GM23248 (cell line): ENCODE measurements at regions not wholly inside any gene's neighbourhood (a gene's known extent, or its start where the extent isn't known, plus 50 kb on each side); places are given as distances from the start of the nearest gene placed in this dataset.

Source experiments
- DNase-seq: peaks from one replicate; pipeline ENCODE4 v3.0.0-alpha.2; 2015
- H2AFZ ChIP-seq: fragments of 200-600 bp; sonication (generic); 2 replicates; pipeline ENCODE4 v1.6.1; 2016; ENCODE audit warnings: antibody characterized with exemption
- H3F3A ChIP-seq: fragments of 200-600 bp; sonication (generic); 2 replicates; pipeline ENCODE4 v1.6.1; 2016; ENCODE audit warnings: mild to moderate bottlenecking, antibody characterized with exemption, mixed run types; ENCODE audit not compliant: insufficient read depth
- H3K27ac ChIP-seq: fragments of 200-600 bp; sonication (generic); 2 replicates; pipeline ENCODE4 v1.5.1; 2016; ENCODE audit warnings: mild to moderate bottlenecking
- H3K27me3 ChIP-seq: fragments of 200-600 bp; sonication (generic); replicated peaks from 2 replicates; pipeline ENCODE4 v1.6.1; 2016; ENCODE audit warnings: mild to moderate bottlenecking; ENCODE audit not compliant: insufficient read depth
- H3K36me3 ChIP-seq: fragments of 200-600 bp; sonication (generic); 2 replicates; pipeline ENCODE4 v1.6.1; 2016; ENCODE audit warnings: low read depth, mild to moderate bottlenecking
- H3K4me1 ChIP-seq: fragments of 200-600 bp; sonication (generic); 2 replicates; pipeline ENCODE4 v1.6.1; 2016; ENCODE audit warnings: mild to moderate bottlenecking; ENCODE audit not compliant: insufficient read depth
- H3K4me2 ChIP-seq: fragments of 200-600 bp; sonication (generic); one replicate; pipeline ENCODE4 v1.6.1; 2016; ENCODE audit warnings: mild to moderate bottlenecking; ENCODE audit not compliant: unreplicated experiment
- H3K4me3 ChIP-seq: fragments of 200-600 bp; sonication (generic); 2 replicates; pipeline ENCODE4 v1.5.1; 2016; ENCODE audit warnings: mild to moderate bottlenecking
- H3K79me2 ChIP-seq: fragments of 200-600 bp; sonication (generic); 2 replicates; pipeline ENCODE4 v1.6.1; 2016; ENCODE audit warnings: mild to moderate bottlenecking; ENCODE audit not compliant: insufficient read depth
- H3K9ac ChIP-seq: fragments of 200-600 bp; sonication (generic); 2 replicates; pipeline ENCODE4 v1.6.1; 2016; ENCODE audit warnings: mild to moderate bottlenecking
- H3K9me2 ChIP-seq: fragments of 200-600 bp; sonication (generic); 2 replicates; pipeline ENCODE4 v1.6.1; 2016; ENCODE audit warnings: mixed run types, mild to moderate bottlenecking, moderate library complexity; ENCODE audit not compliant: insufficient read depth
- H3K9me3 ChIP-seq: fragments of 200-600 bp; sonication (generic); one replicate; pipeline ENCODE4 v1.6.1; 2017; ENCODE audit warnings: low read depth
- H4K20me1 ChIP-seq: fragments of 200-600 bp; sonication (generic); 2 replicates; pipeline ENCODE4 v1.6.0; 2016; ENCODE audit not compliant: insufficient read depth
- EZH2 ChIP-seq: fragments of 200-600 bp; sonication (generic); IDR thresholded peaks from 2 replicates; pipeline ENCODE4 v1.6.1; 2018; ENCODE audit warnings: antibody characterized with exemption, mild to moderate bottlenecking; ENCODE audit not compliant: insufficient read depth, poor library complexity, severe bottlenecking
- EZH2phosphoT487 ChIP-seq: fragments of 200-600 bp; sonication (generic); IDR thresholded peaks from 2 replicates; pipeline ENCODE4 v1.6.1; 2018; ENCODE audit warnings: antibody characterized with exemption, moderate library complexity, mild to moderate bottlenecking, low read depth; ENCODE audit not compliant: insufficient read depth
- WGBS, 2 experiments: methylation state at CpG; one replicate each; pipeline ENCODE4 v1.1.6; 2015 to 2017; ENCODE audit warnings: low lambda C conversion rate in 2 of 2, low coverage in 1 of 2; ENCODE audit errors: missing lambda C conversion rate in 2 of 2; 5-methylcytosine and 5-hydroxymethylcytosine counted together
- in situ Hi-C: fragments of 300-500 bp; cut with MboI; formaldehyde crosslinking; loops from 2 replicates; pipeline ENCODE4 v1.15.0; 2020

DNA sequence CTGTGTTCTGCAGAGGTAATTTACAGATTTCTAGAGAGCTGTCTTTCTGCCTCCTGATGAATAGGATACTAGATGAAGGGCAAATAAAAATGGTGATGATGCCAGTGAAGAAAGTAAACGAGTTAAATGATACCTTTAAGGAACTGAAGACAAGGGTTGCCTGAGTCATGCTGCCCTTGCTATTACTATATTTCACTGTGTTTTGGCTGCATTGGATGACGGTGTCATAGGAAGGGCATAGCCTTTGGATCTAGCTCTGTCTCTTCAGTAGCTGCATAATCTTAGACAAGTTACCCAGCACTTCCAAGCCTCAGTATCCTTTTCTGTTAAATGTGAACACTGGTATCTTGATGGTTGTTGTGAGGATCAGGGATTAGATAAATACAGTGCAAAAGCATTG lies 131.5 kb upstream of the FGGY start:
- in situ Hi-C loops, result no loop called here
- TF ChIP-seq EZH2phosphoT487, result no peak
- TF ChIP-seq EZH2, result no peak
- no peak overlapping the region for H3K27ac ChIP-seq
- no peaks in the 10 kb centered on the region for H3K79me2 ChIP-seq
- H3F3A ChIP-seq, result peaks cover 21% of the 10 kb centered on the region
- DNase-seq, result peak; percentile 47
- no peak overlapping the region for H2AFZ ChIP-seq
- no peaks in the 10 kb centered on the region for H3K36me3 ChIP-seq
- no peaks in the 10 kb centered on the region for H4K20me1 ChIP-seq
- no peak overlapping the region for H3K4me2 ChIP-seq
- H3K27me3 ChIP-seq, result no peaks in the 10 kb centered on the region
- H3K4me1 ChIP-seq, result peaks cover 44% of the 10 kb centered on the region
- 42 to 46% methylated on average over 2 of the region's 2 CpGs for WGBS, 2 experiments
- no peak overlapping the region for H3K9ac ChIP-seq
- 0 out of 2 replicates have a peak, but pooled peaks cover 3% of the 10 kb centered on the region for H3K9me2 ChIP-seq
- no peaks in the 10 kb centered on the region for H3K9me3 ChIP-seq
- H3K4me3 ChIP-seq, result no peak overlapping the region

DNA sequence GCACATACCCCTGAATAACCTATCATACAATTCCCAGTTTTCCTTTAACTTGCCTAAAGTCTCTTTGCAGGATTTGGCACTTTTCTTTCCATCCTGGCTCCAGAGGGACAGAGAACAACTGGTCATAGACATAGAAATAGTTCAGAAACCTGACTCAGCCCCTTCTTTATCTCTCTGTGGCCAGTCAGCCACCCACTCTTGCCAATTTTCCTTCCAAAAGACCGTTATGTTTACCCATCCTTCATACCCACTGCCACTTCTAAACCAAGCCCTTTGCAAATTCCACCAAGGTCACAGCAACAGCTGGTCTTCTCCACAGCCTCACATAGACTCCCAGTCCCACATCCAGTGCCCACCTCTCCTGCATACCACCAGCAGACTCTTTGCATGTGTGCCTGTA lies 127.2 kb upstream of the FGGY start:
- Histone ChIP-seq H3K9me3 (no peaks in the 10 kb centered on the region), H3K4me1 (peaks cover 55% of the 10 kb centered on the region), H3K79me2 (no peaks in the 10 kb centered on the region), H3K4me2 (peak overlapping the region; percentile 20), H3K27ac (peak overlapping the region; percentile 57), H3K27me3 (no peaks in the 10 kb centered on the region), H3F3A (peaks cover 21% of the 10 kb centered on the region), H3K4me3 (no peak overlapping the region), H3K9ac (no peak overlapping the region), H4K20me1 (no peaks in the 10 kb centered on the region), H2AFZ (no peak overlapping the region; the same call in 1 of the 2 replicates), H3K36me3 (no peaks in the 10 kb centered on the region), H3K9me2 (0 out of 2 replicates have a peak, but pooled peaks cover 3% of the 10 kb centered on the region)
- no peak for TF ChIP-seq EZH2phosphoT487
- no peak for TF ChIP-seq EZH2
- WGBS, 2 experiments, result 42% methylated on average over 1 of the region's 1 CpG
- in situ Hi-C loops, result no loop called here
- peak; percentile 74 for DNase-seq

DNA sequence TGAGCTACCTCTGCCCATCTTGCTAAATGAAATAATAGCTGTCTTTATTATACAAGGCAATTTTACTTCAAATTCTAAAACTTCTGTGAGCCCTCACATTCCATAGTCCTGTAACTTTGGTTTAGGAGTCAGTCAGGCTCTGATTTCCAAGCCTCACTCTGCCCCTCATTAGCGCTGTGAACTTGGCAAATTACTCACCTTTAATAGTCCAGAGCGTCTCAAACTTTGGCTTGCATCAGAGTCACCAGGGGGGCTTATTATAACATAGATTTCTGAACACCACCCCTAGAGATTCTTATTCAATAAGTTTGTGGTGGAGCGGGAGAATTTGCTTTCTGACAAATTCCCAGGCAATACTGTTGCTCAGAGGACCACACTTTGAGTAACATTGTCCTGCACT lies 126.2 kb upstream of the FGGY start:
- Histone ChIP-seq H3K9me2 (0 out of 2 replicates have a peak, but pooled peaks cover 3% of the 10 kb centered on the region), H4K20me1 (no peaks in the 10 kb centered on the region), H3K4me3 (no peak overlapping the region), H3K36me3 (no peaks in the 10 kb centered on the region), H3K79me2 (no peaks in the 10 kb centered on the region), H3K27me3 (no peaks in the 10 kb centered on the region), H3K9me3 (no peaks in the 10 kb centered on the region), H3K27ac (no peak overlapping the region), H3K9ac (no peak overlapping the region), H3F3A (peaks cover 27% of the 10 kb centered on the region), H3K4me1 (peaks cover 47% of the 10 kb centered on the region), H2AFZ (no peak overlapping the region), H3K4me2 (no peak overlapping the region)
- 72 to 78% methylated on average over 3 of the region's 3 CpGs for WGBS, 2 experiments
- no peak for TF ChIP-seq EZH2phosphoT487
- TF ChIP-seq EZH2, result no peak
- DNase-seq, result no peak
- in situ Hi-C loops, result no loop called here

DNA sequence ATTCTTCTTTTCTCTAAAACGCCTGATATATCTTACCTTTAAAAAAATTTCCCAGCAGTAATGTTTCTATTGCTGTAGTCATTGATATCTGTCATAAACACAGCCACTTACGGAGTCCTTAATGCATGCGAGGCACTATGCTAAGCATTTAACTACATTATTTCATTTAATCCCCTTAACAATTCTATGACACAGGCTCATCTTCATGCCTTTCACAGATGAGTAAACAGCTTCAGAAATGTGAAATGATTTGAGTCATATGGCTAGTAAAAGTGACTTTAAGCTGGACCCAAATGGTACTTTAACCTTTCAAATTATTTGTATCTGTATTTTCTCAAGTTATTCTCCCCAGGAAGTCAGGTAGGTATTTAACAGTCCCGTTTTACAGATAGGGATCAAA lies 125.1 kb upstream of the FGGY start:
- TF ChIP-seq EZH2phosphoT487, result no peak
- TF ChIP-seq EZH2, result no peak
- 87 to 90% methylated on average over 4 of the region's 4 CpGs for WGBS, 2 experiments
- Histone ChIP-seq H3K9ac (no peak overlapping the region), H3K4me3 (no peak overlapping the region), H3K9me3 (no peaks in the 10 kb centered on the region), H3K27me3 (no peaks in the 10 kb centered on the region), H3K9me2 (0 out of 2 replicates have a peak, but pooled peaks cover 3% of the 10 kb centered on the region), H3F3A (peaks cover 27% of the 10 kb centered on the region), H4K20me1 (no peaks in the 10 kb centered on the region), H3K27ac (no peak overlapping the region), H3K4me1 (peaks cover 47% of the 10 kb centered on the region), H3K36me3 (no peaks in the 10 kb centered on the region), H3K4me2 (no peak overlapping the region), H2AFZ (no peak overlapping the region), H3K79me2 (no peaks in the 10 kb centered on the region)
- in situ Hi-C loops, result no loop called here
- peak; percentile 43 for DNase-seq

DNA sequence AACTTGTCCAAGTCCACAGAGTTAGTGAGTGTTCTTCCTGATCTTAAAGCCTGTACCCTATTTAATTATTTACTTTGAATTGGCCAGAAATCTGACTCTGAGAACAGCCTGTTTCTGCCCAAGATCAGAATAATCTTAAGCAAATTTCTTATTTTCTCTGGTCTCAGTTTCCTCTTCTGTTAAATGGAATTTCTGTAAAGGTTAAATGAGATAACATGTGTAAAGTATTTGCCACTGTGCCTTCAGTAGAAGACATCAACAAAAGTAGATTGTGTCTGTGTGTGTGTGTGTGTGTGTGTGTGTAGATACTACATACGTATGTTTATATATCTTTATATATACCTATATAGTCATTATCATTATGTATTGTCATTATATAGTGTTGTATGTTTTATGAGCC lies 124.2 kb upstream of the FGGY start:
- H3F3A ChIP-seq, result peaks cover 27% of the 10 kb centered on the region
- H4K20me1 ChIP-seq, result no peaks in the 10 kb centered on the region
- no peaks in the 10 kb centered on the region for H3K27me3 ChIP-seq
- no peak overlapping the region for H3K9ac ChIP-seq
- 95 to 100% methylated on average over 1 of the region's 1 CpG for WGBS, 2 experiments
- no peaks in the 10 kb centered on the region for H3K9me3 ChIP-seq
- no peak overlapping the region; the same call in 1 of the 2 replicates for H3K27ac ChIP-seq
- H3K36me3 ChIP-seq, result no peaks in the 10 kb centered on the region
- in situ Hi-C loops, result no loop called here
- H3K4me3 ChIP-seq, result no peak overlapping the region
- H3K79me2 ChIP-seq, result no peaks in the 10 kb centered on the region
- no peak overlapping the region for H2AFZ ChIP-seq
- no peak for DNase-seq
- 0 out of 2 replicates have a peak, but pooled peaks cover 3% of the 10 kb centered on the region for H3K9me2 ChIP-seq
- H3K4me1 ChIP-seq, result peaks cover 47% of the 10 kb centered on the region
- TF ChIP-seq EZH2phosphoT487, result no peak
- TF ChIP-seq EZH2, result no peak
- no peak overlapping the region for H3K4me2 ChIP-seq
